ENCODE measurements at regions not wholly inside any gene's neighbourhood (a gene's known extent, or its start where the extent isn't known, plus 50 kb on each side); places are given as distances from the start of the nearest gene placed in this dataset.

DNA sequence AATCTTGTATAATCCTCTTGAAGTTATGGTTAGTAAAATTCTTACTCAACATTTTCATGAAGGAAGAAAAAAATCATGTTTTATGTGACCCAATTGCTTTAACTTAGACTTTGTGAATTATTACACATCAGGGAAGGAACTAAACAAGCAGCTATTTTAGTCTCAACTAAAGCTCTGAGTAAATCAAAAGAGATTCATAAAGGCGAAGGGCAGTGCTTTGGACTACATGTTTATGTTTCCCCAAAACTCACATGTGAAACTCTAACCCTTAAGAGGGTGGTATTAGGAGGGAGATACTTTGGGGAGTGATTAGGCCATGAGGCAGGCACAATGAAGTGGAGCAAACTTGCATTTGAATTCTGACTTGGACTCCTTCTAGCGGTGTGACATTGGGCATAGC is 283.7 kb upstream of the POU3F3 start:
- H3K9me3 Mint-ChIP-seq (ENCODE audit: unreplicated experiment) = no peaks in the 10 kb centered on the region
- CTCF ChIA-PET = interaction anchor here (1.2 kb wide), 1 partner anchor 10 kb away, joined by 3 read pairs; no protein-coding TSS in a partner anchor
- H3K27ac Mint-ChIP-seq (ENCODE audit: low read depth, unreplicated experiment) = no peak overlapping the region
- DNase-seq (ENCODE audit: unreplicated experiment) = no peak
- no TSS peak for BruUV-seq (replicated peaks)
- intact Hi-C loops (cut with micrococcal nuclease) = no loop called here
- H3K4me3 Mint-ChIP-seq (ENCODE audit: unreplicated experiment) = no peak overlapping the region
- peaks cover 5% of the 10 kb centered on the region for H3K36me3 Mint-ChIP-seq (ENCODE audit: insufficient read depth, unreplicated experiment)
- TF ChIP-seq, protein P1, sequence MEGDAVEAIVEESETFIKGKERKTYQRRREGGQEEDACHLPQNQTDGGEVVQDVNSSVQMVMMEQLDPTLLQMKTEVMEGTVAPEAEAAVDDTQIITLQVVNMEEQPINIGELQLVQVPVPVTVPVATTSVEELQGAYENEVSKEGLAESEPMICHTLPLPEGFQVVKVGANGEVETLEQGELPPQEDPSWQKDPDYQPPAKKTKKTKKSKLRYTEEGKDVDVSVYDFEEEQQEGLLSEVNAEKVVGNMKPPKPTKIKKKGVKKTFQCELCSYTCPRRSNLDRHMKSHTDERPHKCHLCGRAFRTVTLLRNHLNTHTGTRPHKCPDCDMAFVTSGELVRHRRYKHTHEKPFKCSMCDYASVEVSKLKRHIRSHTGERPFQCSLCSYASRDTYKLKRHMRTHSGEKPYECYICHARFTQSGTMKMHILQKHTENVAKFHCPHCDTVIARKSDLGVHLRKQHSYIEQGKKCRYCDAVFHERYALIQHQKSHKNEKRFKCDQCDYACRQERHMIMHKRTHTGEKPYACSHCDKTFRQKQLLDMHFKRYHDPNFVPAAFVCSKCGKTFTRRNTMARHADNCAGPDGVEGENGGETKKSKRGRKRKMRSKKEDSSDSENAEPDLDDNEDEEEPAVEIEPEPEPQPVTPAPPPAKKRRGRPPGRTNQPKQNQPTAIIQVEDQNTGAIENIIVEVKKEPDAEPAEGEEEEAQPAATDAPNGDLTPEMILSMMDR (IDR thresholded peaks at IDR 0.05; ENCODE audit: unreplicated experiment) = no peak
- peaks cover 7% of the 10 kb centered on the region for H3K4me1 Mint-ChIP-seq (ENCODE audit: insufficient read depth, unreplicated experiment)
- no peaks in the 10 kb centered on the region for H3K27me3 Mint-ChIP-seq (ENCODE audit: insufficient read depth, unreplicated experiment)
- POLR2A ChIA-PET = no interaction called here

DNA sequence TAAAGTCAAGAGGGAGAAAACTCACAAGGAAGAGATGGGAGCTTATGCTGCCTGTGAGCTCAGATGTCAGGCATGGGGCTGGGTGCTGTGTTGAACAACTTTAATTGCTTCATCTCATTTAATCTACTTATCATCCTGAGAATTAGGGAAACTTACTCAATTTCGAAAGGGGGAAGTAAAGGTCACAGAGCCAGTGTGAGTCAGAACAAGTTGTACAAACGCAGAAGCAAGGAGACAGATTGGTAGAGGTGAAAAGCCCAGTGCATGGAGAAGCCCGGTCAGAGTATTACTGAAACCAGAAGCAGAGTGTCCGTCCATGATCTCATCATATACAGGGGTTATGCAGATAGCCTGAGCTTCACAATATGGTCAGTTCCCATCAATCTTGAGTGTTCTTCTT is 281.1 kb upstream of the POU3F3 start:
- peaks cover 7% of the 10 kb centered on the region for H3K4me1 Mint-ChIP-seq (ENCODE audit: insufficient read depth, unreplicated experiment)
- intact Hi-C loops (cut with micrococcal nuclease) = no loop called here
- CTCF ChIA-PET = interaction anchor here (0.6 kb wide), 1 partner anchor 311 kb away, joined by 3 read pairs; no protein-coding TSS in a partner anchor
- BruUV-seq (replicated peaks) = no TSS peak
- H3K4me3 Mint-ChIP-seq (ENCODE audit: unreplicated experiment) = no peak overlapping the region
- H3K27ac Mint-ChIP-seq (ENCODE audit: low read depth, unreplicated experiment) = no peak overlapping the region
- TF ChIP-seq, protein P1 (IDR thresholded peaks at IDR 0.05; ENCODE audit: unreplicated experiment) = no peak
- no peaks in the 10 kb centered on the region for H3K9me3 Mint-ChIP-seq (ENCODE audit: unreplicated experiment)
- POLR2A ChIA-PET = interaction anchor here (0.6 kb wide), 1 partner anchor 255 kb away, joined by 3 read pairs; no protein-coding TSS in a partner anchor
- H3K36me3 Mint-ChIP-seq (ENCODE audit: insufficient read depth, unreplicated experiment) = peaks cover 5% of the 10 kb centered on the region
- peak; percentile 62 for DNase-seq (ENCODE audit: unreplicated experiment)
- H3K27me3 Mint-ChIP-seq (ENCODE audit: insufficient read depth, unreplicated experiment) = no peaks in the 10 kb centered on the region

DNA sequence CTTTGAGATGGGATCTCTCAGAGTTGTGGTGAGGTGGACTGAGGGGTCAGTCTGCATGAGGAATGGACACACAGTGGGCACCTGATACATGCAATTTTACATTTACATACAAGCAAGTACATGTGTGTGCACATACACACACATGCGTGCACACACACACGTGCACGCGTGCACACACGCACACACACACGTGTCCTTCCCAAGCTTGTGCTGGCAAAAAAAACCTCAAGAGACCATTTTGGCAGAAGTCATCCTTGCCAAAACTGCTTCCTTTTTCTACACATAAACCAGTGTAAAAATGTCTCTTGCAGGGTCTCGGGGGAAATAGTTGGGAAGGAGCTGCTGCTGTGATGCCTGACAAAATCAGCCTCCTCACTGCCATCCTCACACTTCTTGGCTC is 279.5 kb upstream of the POU3F3 start:
- Mint-ChIP-seq H3K4me1 (ENCODE audit: insufficient read depth, unreplicated experiment) (peaks cover 7% of the 10 kb centered on the region), H3K27me3 (ENCODE audit: insufficient read depth, unreplicated experiment) (no peaks in the 10 kb centered on the region), H3K27ac (ENCODE audit: low read depth, unreplicated experiment) (no peak overlapping the region), H3K36me3 (ENCODE audit: insufficient read depth, unreplicated experiment) (no peaks in the 10 kb centered on the region), H3K9me3 (ENCODE audit: unreplicated experiment) (no peaks in the 10 kb centered on the region), H3K4me3 (ENCODE audit: unreplicated experiment) (no peak overlapping the region)
- TF ChIP-seq, protein P1 (IDR thresholded peaks at IDR 0.05; ENCODE audit: unreplicated experiment) = no peak
- ChIA-PET CTCF (interaction anchor here (0.6 kb wide), 1 partner anchor 609 kb away, joined by 3 read pairs; no protein-coding TSS in a partner anchor), POLR2A (no interaction called here)
- no peak for DNase-seq (ENCODE audit: unreplicated experiment)
- no TSS peak for BruUV-seq (replicated peaks)
- intact Hi-C loops (cut with micrococcal nuclease) = no loop called here

DNA sequence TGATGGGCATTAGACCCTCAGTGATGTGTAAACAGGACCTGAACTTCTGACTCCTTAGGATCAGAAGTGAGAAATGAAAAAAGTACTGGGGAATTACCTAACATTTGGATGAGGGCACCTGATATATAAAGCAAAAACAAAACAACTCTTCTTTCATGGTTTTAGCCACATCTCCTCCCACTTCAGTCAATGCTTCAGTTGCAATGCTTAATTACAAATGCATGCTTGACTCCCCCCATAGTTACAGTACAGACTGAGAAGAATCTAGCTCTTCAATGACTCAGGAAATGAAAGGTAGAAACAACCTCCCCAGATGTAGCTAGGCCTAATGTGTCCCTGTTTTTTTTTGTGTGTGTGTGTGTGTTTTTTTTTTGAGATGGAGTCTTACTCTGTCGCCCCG is 276.8 kb upstream of the POU3F3 start:
- CTCF ChIA-PET = no interaction called here
- TF ChIP-seq, protein P1 (IDR thresholded peaks at IDR 0.05; ENCODE audit: unreplicated experiment) = no peak
- H3K36me3 Mint-ChIP-seq (ENCODE audit: insufficient read depth, unreplicated experiment) = no peaks in the 10 kb centered on the region
- BruUV-seq (replicated peaks) = no TSS peak
- POLR2A ChIA-PET = no interaction called here
- intact Hi-C loops (cut with micrococcal nuclease) = no loop called here
- H3K4me1 Mint-ChIP-seq (ENCODE audit: insufficient read depth, unreplicated experiment) = peaks cover 8% of the 10 kb centered on the region
- H3K27me3 Mint-ChIP-seq (ENCODE audit: insufficient read depth, unreplicated experiment) = peaks cover 5% of the 10 kb centered on the region
- no peaks in the 10 kb centered on the region for H3K9me3 Mint-ChIP-seq (ENCODE audit: unreplicated experiment)
- no peak overlapping the region for H3K4me3 Mint-ChIP-seq (ENCODE audit: unreplicated experiment)
- DNase-seq (ENCODE audit: unreplicated experiment) = no peak
- H3K27ac Mint-ChIP-seq (ENCODE audit: low read depth, unreplicated experiment) = no peak overlapping the region
